ENCODE measurements at regions not wholly inside any gene's neighbourhood (a gene's known extent, or its start where the extent isn't known, plus 50 kb on each side); places are given as distances from the start of the nearest gene placed in this dataset.

- in situ Hi-C loops (cut with HindIII; ENCODE audit: low pct_ligation_motif_present, low sequenced_read_pairs), result no loop called here
- TF ChIP-seq, protein P1, sequence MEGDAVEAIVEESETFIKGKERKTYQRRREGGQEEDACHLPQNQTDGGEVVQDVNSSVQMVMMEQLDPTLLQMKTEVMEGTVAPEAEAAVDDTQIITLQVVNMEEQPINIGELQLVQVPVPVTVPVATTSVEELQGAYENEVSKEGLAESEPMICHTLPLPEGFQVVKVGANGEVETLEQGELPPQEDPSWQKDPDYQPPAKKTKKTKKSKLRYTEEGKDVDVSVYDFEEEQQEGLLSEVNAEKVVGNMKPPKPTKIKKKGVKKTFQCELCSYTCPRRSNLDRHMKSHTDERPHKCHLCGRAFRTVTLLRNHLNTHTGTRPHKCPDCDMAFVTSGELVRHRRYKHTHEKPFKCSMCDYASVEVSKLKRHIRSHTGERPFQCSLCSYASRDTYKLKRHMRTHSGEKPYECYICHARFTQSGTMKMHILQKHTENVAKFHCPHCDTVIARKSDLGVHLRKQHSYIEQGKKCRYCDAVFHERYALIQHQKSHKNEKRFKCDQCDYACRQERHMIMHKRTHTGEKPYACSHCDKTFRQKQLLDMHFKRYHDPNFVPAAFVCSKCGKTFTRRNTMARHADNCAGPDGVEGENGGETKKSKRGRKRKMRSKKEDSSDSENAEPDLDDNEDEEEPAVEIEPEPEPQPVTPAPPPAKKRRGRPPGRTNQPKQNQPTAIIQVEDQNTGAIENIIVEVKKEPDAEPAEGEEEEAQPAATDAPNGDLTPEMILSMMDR (IDR thresholded peaks at IDR 0.05; ENCODE audit: low read depth, low read length, missing control alignments), result no peak
These were observed 449.8 kb upstream of the RGPD4 start for GRCh38 chr2:107376909-107377308.

GRCh38 chr2:107380912-107381311 lies 445.8 kb upstream of the RGPD4 start:
- Histone ChIP-seq H3K27me3 (replicated peaks) (no peaks in the 10 kb centered on the region), H3K27ac (no peak overlapping the region), H3K4me3 (ENCODE audit: low read depth, low read length) (no peak overlapping the region), H3K36me3 (replicated peaks) (no peaks in the 10 kb centered on the region)
- in situ Hi-C loops (cut with HindIII; ENCODE audit: low pct_ligation_motif_present, low sequenced_read_pairs), result no loop called here
- DNase-seq, result no peak
- TF ChIP-seq, protein P1 (IDR thresholded peaks at IDR 0.05; ENCODE audit: low read depth, low read length, missing control alignments), result no peak

More at GRCh38 chr2:107376909-107377308, 449.8 kb upstream of the RGPD4 start:
- Histone ChIP-seq H3K36me3 (replicated peaks) (no peaks in the 10 kb centered on the region), H3K27me3 (replicated peaks) (no peaks in the 10 kb centered on the region), H3K4me3 (ENCODE audit: low read depth, low read length) (no peak overlapping the region), H3K27ac (no peak overlapping the region)
- DNase-seq, result no peak

- in situ Hi-C loops (cut with HindIII; ENCODE audit: low pct_ligation_motif_present, low sequenced_read_pairs), result no loop called here
- Histone ChIP-seq H3K4me3 (ENCODE audit: low read depth, low read length) (no peak overlapping the region), H3K36me3 (replicated peaks) (no peaks in the 10 kb centered on the region), H3K27ac (no peak overlapping the region), H3K27me3 (replicated peaks) (no peaks in the 10 kb centered on the region)
- DNase-seq, result no peak
- TF ChIP-seq, protein P1 (IDR thresholded peaks at IDR 0.05; ENCODE audit: low read depth, low read length, missing control alignments), result no peak
These were observed 443.0 kb upstream of the RGPD4 start for GRCh38 chr2:107383691-107384090.

DNA sequence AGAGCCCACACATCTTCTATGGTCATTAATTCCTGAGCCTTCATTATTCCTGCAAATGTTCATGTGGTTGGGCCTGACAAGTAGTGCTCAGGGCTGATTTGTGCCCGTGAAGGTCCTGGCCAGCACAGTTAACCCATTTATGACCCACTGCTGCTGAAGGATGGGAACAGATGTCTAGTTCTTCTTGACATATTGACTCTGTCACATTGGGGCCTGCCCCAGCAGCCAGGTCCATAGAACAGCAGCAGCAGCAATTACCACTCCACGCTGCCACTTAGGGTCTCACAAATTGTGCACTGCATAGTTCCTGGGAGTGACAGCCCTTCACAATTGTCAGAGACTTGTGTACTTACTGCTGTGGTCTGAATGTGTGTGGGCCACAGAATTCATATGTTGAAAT lies 442.3 kb upstream of the RGPD4 start:
- DNase-seq, result no peak
- no peaks in the 10 kb centered on the region for H3K27me3 ChIP-seq (replicated peaks)
- in situ Hi-C loops (cut with HindIII; ENCODE audit: low pct_ligation_motif_present, low sequenced_read_pairs), result no loop called here

DNA sequence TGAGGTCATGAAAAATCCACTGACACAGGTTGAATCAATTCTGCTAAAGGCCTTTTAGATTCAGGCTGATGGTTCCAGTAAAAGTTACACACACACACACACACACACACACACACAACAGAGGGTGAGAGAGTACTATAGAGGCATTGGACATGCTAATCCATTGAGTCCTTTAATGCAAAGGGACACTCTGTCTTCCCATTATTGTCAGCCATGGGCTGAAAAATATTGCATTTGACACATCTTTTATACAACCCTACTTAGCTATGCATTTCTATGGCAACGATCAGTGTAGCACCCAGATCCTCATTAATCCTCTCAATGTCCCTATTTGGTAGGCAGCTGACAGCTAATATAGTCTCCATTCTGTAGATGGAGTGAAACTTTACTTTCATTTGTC lies 440.8 kb upstream of the RGPD4 start:
- in situ Hi-C loops (cut with HindIII; ENCODE audit: low pct_ligation_motif_present, low sequenced_read_pairs), result no loop called here
- Histone ChIP-seq H3K4me3 (ENCODE audit: low read depth, low read length) (no peak overlapping the region), H3K36me3 (replicated peaks) (no peaks in the 10 kb centered on the region), H3K27me3 (replicated peaks) (no peaks in the 10 kb centered on the region), H3K27ac (no peak overlapping the region)
- TF ChIP-seq, protein P1 (IDR thresholded peaks at IDR 0.05; ENCODE audit: low read depth, low read length, missing control alignments), result no peak
- no peak for DNase-seq

More for the DNA sequence above, 442.3 kb upstream of the RGPD4 start:
- Histone ChIP-seq H3K36me3 (replicated peaks) (no peaks in the 10 kb centered on the region), H3K4me3 (ENCODE audit: low read depth, low read length) (no peak overlapping the region), H3K27ac (no peak overlapping the region)
- TF ChIP-seq, protein P1 (IDR thresholded peaks at IDR 0.05; ENCODE audit: low read depth, low read length, missing control alignments), result no peak

DNA sequence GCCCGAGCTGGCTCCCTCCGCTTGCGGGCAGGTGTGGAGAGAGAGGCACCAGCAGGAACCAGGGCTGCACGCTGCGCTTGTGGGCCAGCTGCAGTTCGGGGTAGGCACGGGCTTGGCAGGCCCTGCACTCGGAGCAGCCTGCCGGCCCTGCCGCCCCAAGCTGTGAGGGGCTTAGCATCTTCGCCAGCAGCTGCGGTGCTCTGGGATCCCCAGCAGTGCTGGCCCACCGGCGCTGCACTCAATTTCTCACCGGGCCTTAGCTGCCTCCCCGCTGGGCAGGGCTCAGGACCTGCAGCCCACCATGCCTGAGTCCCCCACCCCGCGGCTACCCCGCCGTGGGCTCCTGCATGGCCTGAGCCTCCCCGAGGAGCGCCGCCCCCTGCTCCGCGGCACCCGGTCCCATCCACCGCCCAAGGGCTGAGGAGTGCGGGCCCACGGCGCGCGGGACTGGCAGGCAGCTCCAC lies 434.4 kb upstream of the RGPD4 start:
- no peak for DNase-seq
- no peaks in the 10 kb centered on the region for H3K36me3 ChIP-seq (replicated peaks)
- H3K27me3 ChIP-seq (replicated peaks), result no peaks in the 10 kb centered on the region
- TF ChIP-seq, protein P1 (IDR thresholded peaks at IDR 0.05; ENCODE audit: low read depth, low read length, missing control alignments), result no peak
- H3K4me3 ChIP-seq (ENCODE audit: low read depth, low read length), result no peak overlapping the region
- no peak overlapping the region for H3K27ac ChIP-seq
- in situ Hi-C loops (cut with HindIII; ENCODE audit: low pct_ligation_motif_present, low sequenced_read_pairs), result no loop called here

Data from brain microvascular endothelial cell (primary cell).